ENCODE measurements at regions not wholly inside any gene's neighbourhood (a gene's known extent, or its start where the extent isn't known, plus 50 kb on each side); places are given as distances from the start of the nearest gene placed in this dataset.
A peak's percentile ranks its signal among the peaks of the same experiment; 100 is the strongest.

- in situ Hi-C loops (cut with MboI; ENCODE audit: low sequenced_read_pairs, unreplicated experiment), result no loop called here
- no peak for TF ChIP-seq CTCF (IDR thresholded peaks at IDR 0.05; ENCODE audit: borderline replicate concordance, control extremely low read depth, extremely low read depth, insufficient read depth, missing control alignments)
- no peak for DNase-seq (ENCODE audit: low spot score)
Observed at GRCh38 chr1:82994616-82995263, 1004.2 kb downstream of the TTLL7 start.

GRCh38 chr1:82991569-82991968 is 1007.4 kb downstream of the TTLL7 start:
- in situ Hi-C loops (cut with MboI; ENCODE audit: low sequenced_read_pairs, unreplicated experiment), result no loop called here
- TF ChIP-seq CTCF (IDR thresholded peaks at IDR 0.05; ENCODE audit: borderline replicate concordance, control extremely low read depth, extremely low read depth, insufficient read depth, missing control alignments), result no peak
- no peak for DNase-seq (ENCODE audit: low spot score)

- no peak for TF ChIP-seq CTCF (IDR thresholded peaks at IDR 0.05; ENCODE audit: borderline replicate concordance, control extremely low read depth, extremely low read depth, insufficient read depth, missing control alignments)
- DNase-seq (ENCODE audit: low spot score), result peak; percentile 29
- in situ Hi-C loops (cut with MboI; ENCODE audit: low sequenced_read_pairs, unreplicated experiment), result no loop called here
Observed at GRCh38 chr1:82979593-82980236, 1019.2 kb downstream of the TTLL7 start.

- DNase-seq (ENCODE audit: low spot score), result no peak
- no peak for TF ChIP-seq CTCF (IDR thresholded peaks at IDR 0.05; ENCODE audit: borderline replicate concordance, control extremely low read depth, extremely low read depth, insufficient read depth, missing control alignments)
- in situ Hi-C loops (cut with MboI; ENCODE audit: low sequenced_read_pairs, unreplicated experiment), result no loop called here
Observed at GRCh38 chr1:82978461-82979324, 1020.2 kb downstream of the TTLL7 start.

- no peak for TF ChIP-seq CTCF (IDR thresholded peaks at IDR 0.05; ENCODE audit: borderline replicate concordance, control extremely low read depth, extremely low read depth, insufficient read depth, missing control alignments)
- no peak for DNase-seq (ENCODE audit: low spot score)
- in situ Hi-C loops (cut with MboI; ENCODE audit: low sequenced_read_pairs, unreplicated experiment), result no loop called here
Observed at GRCh38 chr1:82972841-82973553, 1025.9 kb downstream of the TTLL7 start.

- no peak for DNase-seq (ENCODE audit: low spot score)
- in situ Hi-C loops (cut with MboI; ENCODE audit: low sequenced_read_pairs, unreplicated experiment), result no loop called here
- TF ChIP-seq CTCF (IDR thresholded peaks at IDR 0.05; ENCODE audit: borderline replicate concordance, control extremely low read depth, extremely low read depth, insufficient read depth, missing control alignments), result no peak
Observed at GRCh38 chr1:82969340-82969739, 1029.6 kb downstream of the TTLL7 start.
